IMR-90 (cell line): ENCODE measurements at regions not wholly inside any gene's neighbourhood (a gene's known extent, or its start where the extent isn't known, plus 50 kb on each side); places are given as distances from the start of the nearest gene placed in this dataset.

ENCODE experiments used
- ATAC-seq: fragments of 200-7000 bp; cut with Tn5 transposase; 2 replicates; pipeline ENCODE4 v1.9.1; 2020; ENCODE audit warnings: low read depth, mild to moderate bottlenecking, moderate library complexity
- BruUV-seq: library from RNA; stranded (reverse); fragments of 400-500 nt; replicated peaks from 2 replicates; lab custom pipeline; 2021; lab: Mats Ljungman, UMichigan
- CTCF ChIA-PET: fragments of 300-600 bp; formaldehyde crosslinking; extraction: SDS; loops from one replicate; lab custom pipeline; 2021; ENCODE audit warnings: antibody characterized with exemption; lab: Yijun Ruan, JAX
- POLR2A ChIA-PET: fragments of 300-600 bp; sonication (Branson Sonifier 250); formaldehyde crosslinking; loops from one replicate; lab custom pipeline; 2022; ENCODE audit warnings: antibody characterized with exemption; ENCODE audit not compliant: unreplicated experiment; lab: Charles Lee
- DNase-seq: peaks from one replicate; pipeline ENCODE4 v3.0.0; 2013
- H2AFZ ChIP-seq: replicated peaks from 2 replicates; pipeline ENCODE3; 2013; ENCODE audit warnings: low read length, mild to moderate bottlenecking; ENCODE audit not compliant: poor library complexity
- H2AK5ac ChIP-seq: 2 replicates; pipeline ENCODE4 v1.6.1; 2013; ENCODE audit warnings: low read depth, low read length, inconsistent platforms
- H2AK9ac ChIP-seq: replicated peaks from 2 replicates; pipeline ENCODE3; 2013; ENCODE audit warnings: mild to moderate bottlenecking, low read depth, low read length, moderate library complexity; ENCODE audit not compliant: poor library complexity
- H2BK120ac ChIP-seq: 2 replicates; pipeline ENCODE4 v1.6.1; 2013; ENCODE audit warnings: low read depth, low read length, inconsistent platforms
- H2BK15ac ChIP-seq: 3 replicates; pipeline ENCODE4 v1.6.1; 2013; ENCODE audit warnings: low read depth, low read length, inconsistent platforms
- H2BK20ac ChIP-seq: 2 replicates; pipeline ENCODE4 v1.6.1; 2013; ENCODE audit warnings: low read depth, mild to moderate bottlenecking, inconsistent platforms, low read length, moderate library complexity
- H2BK5ac ChIP-seq: 2 replicates; pipeline ENCODE4 v1.6.1; 2013; ENCODE audit warnings: mild to moderate bottlenecking, low read depth, low read length, inconsistent platforms; ENCODE audit not compliant: poor library complexity, severe bottlenecking
- H3K14ac ChIP-seq: replicated peaks from 2 replicates; pipeline ENCODE4 v1.6.1; 2013; ENCODE audit warnings: low read depth, low read length, inconsistent platforms
- H3K18ac ChIP-seq: 2 replicates; pipeline ENCODE4 v1.6.1; 2013; ENCODE audit warnings: low read depth, low read length, control low read depth
- H3K23ac ChIP-seq: 2 replicates; pipeline ENCODE4 v1.6.1; 2013; ENCODE audit warnings: low read depth, low read length, inconsistent platforms
- H3K27ac ChIP-seq: 2 replicates; pipeline ENCODE4 v1.5.1; 2013; ENCODE audit warnings: mild to moderate bottlenecking, control low read depth, low read length; ENCODE audit not compliant: insufficient read depth
- H3K27me3 ChIP-seq: 2 replicates; pipeline ENCODE4 v1.6.1; 2013; ENCODE audit warnings: low read length; ENCODE audit not compliant: control insufficient read depth, insufficient read depth
- H3K36me3 ChIP-seq: 2 replicates; pipeline ENCODE4 v1.6.1; 2013; ENCODE audit warnings: low read length, mixed read lengths; ENCODE audit not compliant: control insufficient read depth, insufficient read depth
- H3K4ac ChIP-seq: 2 replicates; pipeline ENCODE4 v1.6.1; 2013; ENCODE audit warnings: low read depth, low read length, inconsistent platforms
- H3K4me1 ChIP-seq: 2 replicates; pipeline ENCODE4 v1.6.1; 2013; ENCODE audit warnings: low read length, mixed read lengths; ENCODE audit not compliant: control insufficient read depth, insufficient read depth
- H3K4me2 ChIP-seq: 2 replicates; pipeline ENCODE4 v1.6.1; 2013; ENCODE audit warnings: low read depth, mild to moderate bottlenecking, control low read depth, low read length, moderate library complexity
- H3K4me3 ChIP-seq: 2 replicates; pipeline ENCODE4 v1.5.1; 2013; ENCODE audit warnings: low read depth, mild to moderate bottlenecking, control low read depth, low read length, moderate library complexity; ENCODE audit not compliant: insufficient read depth
- H3K56ac ChIP-seq: 2 replicates; pipeline ENCODE4 v1.6.1; 2013; ENCODE audit warnings: low read length, inconsistent platforms; ENCODE audit not compliant: insufficient read depth; ENCODE audit errors: extremely low read depth
- H3K79me1 ChIP-seq, 2 experiments: 2 replicates each; pipeline ENCODE4 v1.6.1; 2013; ENCODE audit warnings: low read length in 2 of 2, inconsistent platforms in 1 of 2, low read depth in 1 of 2
- H3K9ac ChIP-seq: 2 replicates; pipeline ENCODE4 v1.6.1; 2013; ENCODE audit warnings: low read depth, low read length, control low read depth
- H3K9me1 ChIP-seq: 2 replicates; pipeline ENCODE4 v1.6.1; 2013; ENCODE audit warnings: low read length, inconsistent platforms; ENCODE audit not compliant: insufficient read depth
- H3K9me3 ChIP-seq: 2 replicates; pipeline ENCODE4 v1.6.1; 2013; ENCODE audit warnings: low read length; ENCODE audit not compliant: control insufficient read depth, insufficient read depth
- H4K20me1 ChIP-seq: 2 replicates; pipeline ENCODE4 v1.6.1; 2013; ENCODE audit warnings: low read length, inconsistent platforms; ENCODE audit not compliant: insufficient read depth
- H4K5ac ChIP-seq: 2 replicates; pipeline ENCODE4 v1.6.1; 2013; ENCODE audit warnings: mild to moderate bottlenecking, low read depth, low read length, control low read depth
- H4K8ac ChIP-seq, 2 experiments: 2 replicates each; pipeline ENCODE4 v1.6.1; 2013; ENCODE audit warnings: low read depth in 2 of 2, low read length in 2 of 2, control low read depth in 1 of 2, inconsistent platforms in 1 of 2
- H4K91ac ChIP-seq: 2 replicates; pipeline ENCODE4 v1.6.1; 2013; ENCODE audit warnings: low read depth, low read length, inconsistent platforms; ENCODE audit not compliant: insufficient read depth
- BHLHE40 ChIP-seq: fragments of 150-350 bp; IDR thresholded peaks from 2 replicates; pipeline ENCODE4 v1.6.1; 2016; ENCODE audit warnings: mild to moderate bottlenecking, low read depth, low read length
- CEBPB ChIP-seq: IDR thresholded peaks from 2 replicates; pipeline ENCODE4 v1.6.1; 2012; ENCODE audit warnings: low read depth, low read length, improper control_type of control experiment
- CHD1 ChIP-seq: IDR thresholded peaks from 2 replicates; pipeline ENCODE4 v1.6.1; 2012; ENCODE audit warnings: low read depth, low read length, improper control_type of control experiment
- FOS ChIP-seq: fragments of 150-350 bp; IDR thresholded peaks from 2 replicates; pipeline ENCODE4 v1.6.1; 2016; ENCODE audit warnings: low read depth, low read length
- MAFK ChIP-seq: IDR thresholded peaks from 2 replicates; pipeline ENCODE4 v1.6.1; 2012; ENCODE audit warnings: low read depth, low read length, improper control_type of control experiment
- MAZ ChIP-seq: IDR thresholded peaks from 2 replicates; pipeline ENCODE4 v1.6.1; 2012; ENCODE audit warnings: low read depth, mild to moderate bottlenecking, low read length, improper control_type of control experiment, moderate library complexity, borderline replicate concordance
- MXI1 ChIP-seq: IDR thresholded peaks from 2 replicates; pipeline ENCODE4 v1.6.1; 2012; ENCODE audit warnings: low read depth, mild to moderate bottlenecking, low read length, moderate library complexity, borderline replicate concordance
- NFE2L2 ChIP-seq: fragments of 150-350 bp; IDR thresholded peaks from 2 replicates; pipeline ENCODE4 v1.6.1; 2016; ENCODE audit warnings: low read depth, mild to moderate bottlenecking, low read length
- POLR2A ChIP-seq: IDR thresholded peaks from 2 replicates; pipeline ENCODE4 v1.6.1; 2012; ENCODE audit warnings: mild to moderate bottlenecking, low read depth, low read length
- RAD21 ChIP-seq: IDR thresholded peaks from 2 replicates; pipeline ENCODE4 v1.6.1; 2012; ENCODE audit warnings: low read length, improper control_type of control experiment
- RCOR1 ChIP-seq: IDR thresholded peaks from 2 replicates; pipeline ENCODE4 v1.6.1; 2012; ENCODE audit warnings: mild to moderate bottlenecking, low read length, improper control_type of control experiment; ENCODE audit not compliant: insufficient replicate concordance
- RFX5 ChIP-seq: IDR thresholded peaks from 2 replicates; pipeline ENCODE4 v1.8.0; 2012; ENCODE audit warnings: low read depth, mild to moderate bottlenecking, low read length, moderate library complexity
- SMC3 ChIP-seq: fragments of 150-350 bp; IDR thresholded peaks from 2 replicates; pipeline ENCODE4 v1.6.1; 2016; ENCODE audit warnings: low read depth, mild to moderate bottlenecking, antibody characterized with exemption, low read length, moderate library complexity
- WGBS, 2 experiments: methylation state at CpG; one replicate each; pipeline versions ENCODE4 v1.1.5 to v1.1.7; 2013; ENCODE audit warnings: missing lambda C conversion rate in 2 of 2; ENCODE audit not compliant: insufficient read length in 1 of 2; ENCODE audit errors: extremely low coverage in 2 of 2; 5-methylcytosine and 5-hydroxymethylcytosine counted together
- dilution Hi-C: fragments of 300-500 bp; cut with HindIII; formaldehyde crosslinking; loops from one replicate; pipeline ENCODE4 v1.14.3; 2018; ENCODE audit warnings: low sequenced_read_pairs; ENCODE audit not compliant: unreplicated experiment
- in situ Hi-C: fragments of 300-500 bp; cut with MboI; formaldehyde crosslinking; loops from 3 replicates; pipeline ENCODE4 v1.14.3; 2019; ENCODE audit warnings: low sequenced_read_pairs, inconsistent platforms, mixed read lengths
- intact Hi-C: fragments of 100-400 bp; cut with micrococcal nuclease; formaldehyde crosslinking; loops from 2 replicates; pipeline ENCODE4 v1.10.0; 2022
- TF ChIP-seq, protein P1 (sequence below): fragments of 150-350 bp; IDR thresholded peaks from 2 replicates; pipeline ENCODE4 v1.6.1; 2017; ENCODE audit warnings: mild to moderate bottlenecking, antibody characterized with exemption, low read length, low read depth
- TF ChIP-seq, protein P2 (sequence below): conservative IDR thresholded peaks from 2 replicates; pipeline ENCODE4 v1.5.1; 2012; ENCODE audit warnings: mild to moderate bottlenecking, low read depth, low read length, improper control_type of control experiment
- TF ChIP-seq, protein P3 (sequence below): fragments of 150-350 bp; IDR thresholded peaks from 2 replicates; pipeline ENCODE4 v1.6.1; 2016; ENCODE audit warnings: low read depth, mild to moderate bottlenecking, low read length, moderate library complexity, borderline replicate concordance

DNA sequence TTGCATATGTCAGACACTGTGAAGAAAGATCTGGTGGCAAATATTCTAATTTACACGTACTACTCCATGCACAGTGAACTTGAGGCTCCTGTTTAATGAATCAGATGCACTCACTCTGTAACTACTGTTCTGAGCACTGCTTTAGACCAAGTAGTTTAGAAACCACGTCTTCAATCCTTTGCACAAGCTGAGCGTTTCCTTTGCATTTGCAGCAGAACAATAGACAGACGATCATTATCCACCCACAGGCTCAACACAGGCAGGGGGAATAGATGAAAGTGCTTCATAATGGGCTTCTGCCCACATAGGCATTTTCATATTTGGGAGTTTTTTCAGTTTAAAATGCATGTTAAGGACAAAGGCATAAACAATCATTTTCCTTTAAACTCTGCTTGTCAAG is 423.3 kb upstream of the ADAMTS16 start:
- no peaks in the 10 kb centered on the region for H3K36me3 ChIP-seq
- intact Hi-C loops: no loop called here
- POLR2A ChIA-PET: no interaction called here
- H2BK120ac ChIP-seq: no peak overlapping the region
- no peak overlapping the region for H2AK5ac ChIP-seq
- no peak overlapping the region for H3K14ac ChIP-seq
- no peak overlapping the region for H3K9ac ChIP-seq
- ATAC-seq: no peak
- no peaks in the 10 kb centered on the region for H3K4me1 ChIP-seq
- no peaks in the 10 kb centered on the region for H4K20me1 ChIP-seq
- no CpG with 5 or more reads among the region's 4 CpGs for WGBS, 2 experiments
- H2BK20ac ChIP-seq: no peak overlapping the region
- H4K91ac ChIP-seq: no peak overlapping the region
- TF ChIP-seq RAD21 (no peak), RCOR1 (no peak), CHD1 (no peak), NFE2L2 (no peak), SMC3 (no peak), POLR2A (no peak), CEBPB (no peak), MXI1 (no peak), FOS (no peak), MAFK (no peak), BHLHE40 (no peak), RFX5 (no peak), MAZ (no peak)
- TF ChIP-seq, protein P1, sequence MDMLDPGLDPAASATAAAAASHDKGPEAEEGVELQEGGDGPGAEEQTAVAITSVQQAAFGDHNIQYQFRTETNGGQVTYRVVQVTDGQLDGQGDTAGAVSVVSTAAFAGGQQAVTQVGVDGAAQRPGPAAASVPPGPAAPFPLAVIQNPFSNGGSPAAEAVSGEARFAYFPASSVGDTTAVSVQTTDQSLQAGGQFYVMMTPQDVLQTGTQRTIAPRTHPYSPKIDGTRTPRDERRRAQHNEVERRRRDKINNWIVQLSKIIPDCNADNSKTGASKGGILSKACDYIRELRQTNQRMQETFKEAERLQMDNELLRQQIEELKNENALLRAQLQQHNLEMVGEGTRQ: no peak
- TF ChIP-seq, protein P2, sequence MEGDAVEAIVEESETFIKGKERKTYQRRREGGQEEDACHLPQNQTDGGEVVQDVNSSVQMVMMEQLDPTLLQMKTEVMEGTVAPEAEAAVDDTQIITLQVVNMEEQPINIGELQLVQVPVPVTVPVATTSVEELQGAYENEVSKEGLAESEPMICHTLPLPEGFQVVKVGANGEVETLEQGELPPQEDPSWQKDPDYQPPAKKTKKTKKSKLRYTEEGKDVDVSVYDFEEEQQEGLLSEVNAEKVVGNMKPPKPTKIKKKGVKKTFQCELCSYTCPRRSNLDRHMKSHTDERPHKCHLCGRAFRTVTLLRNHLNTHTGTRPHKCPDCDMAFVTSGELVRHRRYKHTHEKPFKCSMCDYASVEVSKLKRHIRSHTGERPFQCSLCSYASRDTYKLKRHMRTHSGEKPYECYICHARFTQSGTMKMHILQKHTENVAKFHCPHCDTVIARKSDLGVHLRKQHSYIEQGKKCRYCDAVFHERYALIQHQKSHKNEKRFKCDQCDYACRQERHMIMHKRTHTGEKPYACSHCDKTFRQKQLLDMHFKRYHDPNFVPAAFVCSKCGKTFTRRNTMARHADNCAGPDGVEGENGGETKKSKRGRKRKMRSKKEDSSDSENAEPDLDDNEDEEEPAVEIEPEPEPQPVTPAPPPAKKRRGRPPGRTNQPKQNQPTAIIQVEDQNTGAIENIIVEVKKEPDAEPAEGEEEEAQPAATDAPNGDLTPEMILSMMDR: no peak
- TF ChIP-seq, protein P3, sequence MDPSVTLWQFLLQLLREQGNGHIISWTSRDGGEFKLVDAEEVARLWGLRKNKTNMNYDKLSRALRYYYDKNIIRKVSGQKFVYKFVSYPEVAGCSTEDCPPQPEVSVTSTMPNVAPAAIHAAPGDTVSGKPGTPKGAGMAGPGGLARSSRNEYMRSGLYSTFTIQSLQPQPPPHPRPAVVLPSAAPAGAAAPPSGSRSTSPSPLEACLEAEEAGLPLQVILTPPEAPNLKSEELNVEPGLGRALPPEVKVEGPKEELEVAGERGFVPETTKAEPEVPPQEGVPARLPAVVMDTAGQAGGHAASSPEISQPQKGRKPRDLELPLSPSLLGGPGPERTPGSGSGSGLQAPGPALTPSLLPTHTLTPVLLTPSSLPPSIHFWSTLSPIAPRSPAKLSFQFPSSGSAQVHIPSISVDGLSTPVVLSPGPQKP: no peak
- no peak overlapping the region for H3K56ac ChIP-seq
- H4K5ac ChIP-seq: no peak overlapping the region
- no peak overlapping the region for H2BK5ac ChIP-seq
- in situ Hi-C loops: no loop called here
- no peak overlapping the region for H4K8ac ChIP-seq
- no peak overlapping the region for H3K4me3 ChIP-seq
- no peak overlapping the region for H2BK15ac ChIP-seq
- H3K79me1 ChIP-seq: no peaks in the 10 kb centered on the region
- CTCF ChIA-PET: no interaction called here
- no peak overlapping the region for H3K4ac ChIP-seq
- H3K18ac ChIP-seq: no peak overlapping the region
- no peak overlapping the region for H2AK9ac ChIP-seq
- no TSS peak for BruUV-seq
- H3K4me2 ChIP-seq: no peak overlapping the region
- H2AFZ ChIP-seq: no peak overlapping the region
- no peaks in the 10 kb centered on the region for H3K27me3 ChIP-seq
- dilution Hi-C loops: no loop called here
- H3K9me3 ChIP-seq: peaks cover 8% of the 10 kb centered on the region
- no peak for DNase-seq
- H3K27ac ChIP-seq: no peak overlapping the region
- H3K23ac ChIP-seq: no peak overlapping the region
- no peaks in the 10 kb centered on the region for H3K9me1 ChIP-seq
